ENCODE measurements at regions not wholly inside any gene's neighbourhood (a gene's known extent, or its start where the extent isn't known, plus 50 kb on each side); places are given as distances from the start of the nearest gene placed in this dataset.

- whole genome bisulfite sequencing = 14% methylated on average over 13 of the region's 13 CpGs
- Histone ChIP-seq H3K36me3 (ENCODE audit: control insufficient read depth in 4 of 4, insufficient read depth in 3 of 4, low read depth in 1 of 4, low read length in 3 of 4) (no peaks in the 10 kb centered on the region), H3K9me3 (ENCODE audit: control insufficient read depth in 4 of 4, low read length in 3 of 4) (no peaks in the 10 kb centered on the region), H3K27ac (ENCODE audit: low read depth in 1 of 2, low read length in 2 of 2) (no peak overlapping the region), H3K4me1 (ENCODE audit: control insufficient read depth in 4 of 4, insufficient read depth in 4 of 4, low read length in 3 of 4) (peaks cover 0 to 5% (median 0%) of the 10 kb centered on the region in 4 donors), H3K4me3 (ENCODE audit: low read depth in 1 of 3, low read length in 3 of 3) (no peak overlapping the region), H3K9ac (ENCODE audit: low read depth in 1 of 2, low read length in 2 of 2) (no peak overlapping the region), H3K27me3 (ENCODE audit: control insufficient read depth in 4 of 4, insufficient read depth in 4 of 4, low read length in 3 of 4) (peaks cover 0 to 11% (median 0%) of the 10 kb centered on the region in 4 donors)
- no peak for DNase-seq (ENCODE audit: low spot score)
- TF ChIP-seq TAF1 (conservative IDR thresholded peaks at IDR 0.05) = no peak
- TF ChIP-seq RAD21 (IDR thresholded peaks at IDR 0.05) = peak; percentile 82 to 90
- no peak for TF ChIP-seq NR2F2 (IDR thresholded peaks at IDR 0.05)
- no peak for TF ChIP-seq HNF4G (IDR thresholded peaks at IDR 0.05)
- no peak for TF ChIP-seq ATF3 (IDR thresholded peaks at IDR 0.05)
- TF ChIP-seq FOXA1 (IDR thresholded peaks at IDR 0.05) = no peak
- TF ChIP-seq EGR1 (IDR thresholded peaks at IDR 0.05; ENCODE audit: low read depth in 2 of 2) = no peak
- no peak for TF ChIP-seq YY1 (IDR thresholded peaks at IDR 0.05)
- TF ChIP-seq CTCF (IDR thresholded peaks at IDR 0.05; ENCODE audit: low read depth, low read length, missing input control) = peak; percentile 79
Observed at GRCh38 chr7:153381275-153382040, 621.9 kb downstream of the ACTR3B start.

- Histone ChIP-seq H3K4me1 (ENCODE audit: control insufficient read depth in 4 of 4, insufficient read depth in 4 of 4, low read length in 3 of 4) (peaks cover 0 to 5% (median 0%) of the 10 kb centered on the region in 4 donors), H3K4me3 (ENCODE audit: low read depth in 1 of 3, low read length in 3 of 3) (no peak overlapping the region), H3K36me3 (ENCODE audit: control insufficient read depth in 4 of 4, insufficient read depth in 3 of 4, low read depth in 1 of 4, low read length in 3 of 4) (no peaks in the 10 kb centered on the region), H3K27ac (ENCODE audit: low read depth in 1 of 2, low read length in 2 of 2) (no peak overlapping the region), H3K9ac (ENCODE audit: low read depth in 1 of 2, low read length in 2 of 2) (no peak overlapping the region), H3K27me3 (ENCODE audit: control insufficient read depth in 4 of 4, insufficient read depth in 4 of 4, low read length in 3 of 4) (peaks cover 0 to 11% (median 0%) of the 10 kb centered on the region in 4 donors), H3K9me3 (ENCODE audit: control insufficient read depth in 4 of 4, low read length in 3 of 4) (peaks cover 0 to under 1% (median 0%) of the 10 kb centered on the region in 4 donors)
- TF ChIP-seq YY1 (IDR thresholded peaks at IDR 0.05) (no peak), ZBTB33 (IDR thresholded peaks at IDR 0.05) (no peak), GABPA (IDR thresholded peaks at IDR 0.05 in 1 of 2, conservative IDR thresholded peaks at IDR 0.05 in 1 of 2) (no peak), RAD21 (IDR thresholded peaks at IDR 0.05) (no peak), SP1 (IDR thresholded peaks at IDR 0.05) (no peak), MAX (IDR thresholded peaks at IDR 0.05) (no peak), REST (IDR thresholded peaks at IDR 0.05) (no peak), RXRA (IDR thresholded peaks at IDR 0.05) (no peak)
- DNase-seq (ENCODE audit: low spot score) = no peak
- WGBS = 86% methylated on average over 8 of the region's 8 CpGs
Observed at GRCh38 chr7:153382641-153383101, 623.1 kb downstream of the ACTR3B start.

Measured in liver (tissue), 8 donors.